ENCODE measurements at regions not wholly inside any gene's neighbourhood (a gene's known extent, or its start where the extent isn't known, plus 50 kb on each side); places are given as distances from the start of the nearest gene placed in this dataset.

- TF ChIP-seq CTCF (IDR thresholded peaks at IDR 0.05) (no peak), POLR2A (IDR thresholded peaks at IDR 0.05) (no peak)
Observed at GRCh38 chr3:113055201-113055600, 64.4 kb downstream of the GTPBP8 start.

Data from esophagus squamous epithelium (tissue), 4 donors.